Activated naive CD4-positive, alpha-beta T cell treated with anti-CD3 and anti-CD28 coated beads, Interleukin-2, amount 50 U/mL, for 72 hours (primary cell): ENCODE measurements at regions not wholly inside any gene's neighbourhood (a gene's known extent, or its start where the extent isn't known, plus 50 kb on each side); places are given as distances from the start of the nearest gene placed in this dataset.
"Not testable (repeated sequence)": the region's sequence is repeated elsewhere in the genome, so short reads cannot be mapped to it uniquely, and the experiment has no call there.

Experiments
- ATAC-seq, 2 donors: fragments of 150-1000 bp; cut with Tn5 transposase; 2 replicates each; pipeline ENCODE4 v1.10.0; 2021; ENCODE audit warnings: mild to moderate bottlenecking in 2 of 2, moderate library complexity in 2 of 2
- DNase-seq, 2 donors: peaks; one replicate each; pipeline ENCODE4 v3.0.0; 2021 to 2022; ENCODE audit warnings: low spot score in 2 of 2
- H3K27ac Mint-ChIP-seq, 2 donors: one replicate each; pipeline ENCODE4 v1.8.0; 2022; ENCODE audit warnings: mild to moderate bottlenecking in 2 of 2, mixed read lengths in 2 of 2
- H3K36me3 Mint-ChIP-seq, 2 donors: one replicate each; pipeline ENCODE4 v1.8.0; 2022; ENCODE audit warnings: mixed read lengths in 2 of 2
- H3K9me3 Mint-ChIP-seq, 2 donors: one replicate each; pipeline ENCODE4 v1.8.0; 2022; ENCODE audit warnings: mixed read lengths in 2 of 2

DNA sequence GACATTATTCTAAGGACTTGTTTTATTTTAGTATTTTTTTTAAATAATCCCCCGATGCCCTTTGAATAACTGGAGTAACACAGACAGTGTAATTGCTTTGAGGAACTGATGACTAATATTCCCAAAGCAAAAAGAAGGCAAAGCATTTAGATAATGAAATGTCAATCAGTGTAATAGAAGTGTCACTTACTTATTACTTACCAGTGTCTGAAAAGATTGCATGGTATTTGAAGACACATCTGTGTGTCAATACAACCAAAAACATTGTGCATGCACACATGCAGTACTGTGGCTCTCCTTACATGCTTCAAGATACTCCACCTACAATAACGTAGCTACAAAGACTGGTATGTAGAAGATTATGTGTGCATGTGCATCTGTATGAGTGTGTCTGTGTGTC lies 264.0 kb upstream of the ANO5 start:
- no peaks in the 10 kb centered on the region for H3K36me3 Mint-ChIP-seq
- peaks cover 0 to 5% of the 10 kb centered on the region in 2 donors for H3K9me3 Mint-ChIP-seq
- H3K27ac Mint-ChIP-seq: no peak overlapping the region
- ATAC-seq (no peak), DNase-seq (no peak)

GRCh38 chr11:21930408-21930807 lies 262.5 kb upstream of the ANO5 start:
- H3K27ac Mint-ChIP-seq: no peak overlapping the region
- DNase-seq: no peak
- ATAC-seq: no peak
- peaks cover 0 to 5% of the 10 kb centered on the region in 2 donors for H3K9me3 Mint-ChIP-seq
- no peaks in the 10 kb centered on the region for H3K36me3 Mint-ChIP-seq

GRCh38 chr11:21931436-21932101 lies 261.3 kb upstream of the ANO5 start:
- DNase-seq (no peak), ATAC-seq (no peak)
- Mint-ChIP-seq H3K36me3 (no peaks in the 10 kb centered on the region), H3K27ac (no peak overlapping the region), H3K9me3 (peaks cover 0 to 5% of the 10 kb centered on the region in 2 donors)

DNA sequence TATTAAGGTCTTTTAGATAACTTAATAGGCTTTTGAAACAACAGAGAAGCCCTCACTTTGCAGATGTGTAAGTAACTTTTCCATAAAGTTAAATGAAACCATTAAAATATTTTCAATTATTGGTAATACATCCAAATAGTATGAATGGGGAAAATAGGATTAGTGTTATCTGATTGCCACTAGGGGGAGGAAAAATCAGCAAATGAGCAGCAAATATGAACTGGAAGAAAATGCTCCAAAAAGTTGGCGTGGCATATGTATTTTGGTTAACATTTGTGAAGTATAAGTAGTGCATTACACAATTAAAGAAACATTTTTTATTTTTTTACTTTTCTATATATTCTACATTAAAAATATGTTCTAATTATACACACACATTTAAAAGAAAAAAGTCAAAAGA lies 259.8 kb upstream of the ANO5 start:
- no peak for ATAC-seq
- DNase-seq: no peak
- Mint-ChIP-seq H3K9me3 (peaks cover 0 to 5% of the 10 kb centered on the region in 2 donors), H3K36me3 (no peaks in the 10 kb centered on the region), H3K27ac (no peak overlapping the region)

DNA sequence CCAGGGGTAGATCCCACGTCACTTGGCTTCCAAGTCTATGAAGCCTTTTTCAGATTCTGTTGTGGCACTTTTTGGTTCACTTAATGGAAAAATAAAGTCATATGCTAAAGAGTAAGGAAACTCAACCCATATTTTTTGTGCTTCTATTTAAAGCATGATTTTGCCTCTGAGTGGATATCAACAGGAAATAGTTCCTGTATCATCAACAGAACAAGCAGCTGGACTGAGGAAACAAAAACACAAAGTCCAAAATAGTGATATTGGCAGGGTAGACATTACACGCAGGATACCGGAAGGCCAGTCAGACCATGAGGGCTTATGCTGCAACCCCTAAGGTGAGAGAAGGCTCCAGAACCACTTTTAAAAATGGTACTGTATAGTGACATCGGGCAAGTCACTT lies 248.3 kb upstream of the ANO5 start:
- DNase-seq (no peak), ATAC-seq (no peak)
- Mint-ChIP-seq H3K9me3 (peaks cover 7 to 14% of the 10 kb centered on the region in 2 donors), H3K27ac (no peak overlapping the region), H3K36me3 (no peaks in the 10 kb centered on the region)

- Mint-ChIP-seq H3K36me3 (no peaks in the 10 kb centered on the region), H3K9me3 (peaks cover 0 to 8% of the 10 kb centered on the region in 2 donors), H3K27ac (no peak overlapping the region)
- no peak for ATAC-seq
- no peak for DNase-seq
These were observed 244.0 kb upstream of the ANO5 start for GRCh38 chr11:21948876-21949275.

DNA sequence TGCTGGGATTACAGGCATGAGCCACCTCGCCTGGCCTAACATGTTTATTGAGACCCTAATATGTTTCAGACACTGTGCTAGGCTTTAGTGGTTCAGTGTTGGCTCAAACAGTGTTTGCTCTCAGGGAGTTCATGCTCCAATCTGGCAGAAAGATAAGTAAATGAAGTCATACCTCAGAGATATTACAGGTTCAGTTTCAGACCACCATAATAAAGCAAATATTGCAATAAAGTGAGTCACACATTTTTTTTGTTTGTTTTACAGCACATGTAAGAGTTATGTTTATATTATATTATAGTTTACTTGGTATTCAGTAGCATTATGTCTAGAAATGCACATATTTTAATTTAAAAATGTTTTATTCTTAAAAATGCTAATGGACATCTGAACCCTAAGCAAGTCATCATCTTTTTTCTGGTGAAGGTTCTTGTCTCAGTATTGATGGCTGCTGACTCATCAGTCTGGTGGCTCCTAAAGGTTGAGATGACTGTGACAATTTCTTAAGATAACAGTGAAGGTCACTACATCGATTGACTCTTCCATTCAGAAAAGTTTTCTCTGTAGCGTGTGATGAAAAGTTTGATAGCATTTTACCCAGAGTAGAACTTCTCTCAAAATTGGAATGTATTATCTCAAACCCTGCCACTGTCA lies 243.0 kb upstream of the ANO5 start:
- DNase-seq (no peak), ATAC-seq (no peak)
- no peaks in the 10 kb centered on the region for H3K36me3 Mint-ChIP-seq
- no peak overlapping the region for H3K27ac Mint-ChIP-seq
- peaks cover 6 to 16% of the 10 kb centered on the region in 2 donors for H3K9me3 Mint-ChIP-seq

GRCh38 chr11:21963013-21963412 lies 229.9 kb upstream of the ANO5 start:
- DNase-seq (no peak), ATAC-seq (no peak)
- H3K9me3 Mint-ChIP-seq: peaks cover 21 to 28% of the 10 kb centered on the region in 2 donors
- H3K27ac Mint-ChIP-seq: no peak overlapping the region
- H3K36me3 Mint-ChIP-seq: no peaks in the 10 kb centered on the region

DNA sequence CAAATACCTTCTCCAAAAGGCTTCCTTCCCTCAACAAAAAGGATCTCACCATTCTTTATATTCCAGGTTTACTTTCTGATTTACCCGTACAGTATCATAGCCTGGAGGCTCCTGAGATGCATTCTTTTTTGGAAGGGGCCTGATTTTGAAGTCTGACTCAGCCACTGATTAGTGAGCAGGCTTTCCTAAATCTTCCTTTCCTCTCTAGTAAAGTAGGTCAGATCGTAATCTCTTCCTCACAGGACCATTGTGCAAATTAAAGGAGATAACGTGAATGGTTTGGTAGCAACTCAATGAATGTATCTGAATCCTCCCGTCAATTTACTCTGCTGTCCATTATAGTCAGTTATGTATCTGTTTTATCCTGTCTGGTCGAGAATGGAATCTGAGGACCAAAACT lies 227.7 kb upstream of the ANO5 start:
- ATAC-seq: no peak
- no peak for DNase-seq
- no peak overlapping the region for H3K27ac Mint-ChIP-seq
- H3K36me3 Mint-ChIP-seq: no peaks in the 10 kb centered on the region
- H3K9me3 Mint-ChIP-seq: peaks cover 15 to 22% of the 10 kb centered on the region in 2 donors

GRCh38 chr11:21968702-21969101 lies 224.2 kb upstream of the ANO5 start:
- Mint-ChIP-seq H3K9me3 (peaks cover 23% of the 10 kb centered on the region in 2 donors), H3K27ac (no peak overlapping the region), H3K36me3 (no peaks in the 10 kb centered on the region)
- no peak for DNase-seq
- ATAC-seq: no peak

GRCh38 chr11:21969841-21970240 lies 223.0 kb upstream of the ANO5 start:
- no peak for ATAC-seq

GRCh38 chr11:21975242-21975641 lies 217.6 kb upstream of the ANO5 start:
- DNase-seq (no peak), ATAC-seq (no peak)
- H3K9me3 Mint-ChIP-seq: peaks cover 8 to 19% of the 10 kb centered on the region in 2 donors
- H3K36me3 Mint-ChIP-seq: no peaks in the 10 kb centered on the region
- no peak overlapping the region for H3K27ac Mint-ChIP-seq

More at GRCh38 chr11:21969841-21970240, 223.0 kb upstream of the ANO5 start:
- H3K27ac Mint-ChIP-seq: no peak overlapping the region
- H3K36me3 Mint-ChIP-seq: no peaks in the 10 kb centered on the region
- H3K9me3 Mint-ChIP-seq: peaks cover 18 to 24% of the 10 kb centered on the region in 2 donors
- DNase-seq: no peak

GRCh38 chr11:21976210-21976609 lies 216.7 kb upstream of the ANO5 start:
- Mint-ChIP-seq H3K27ac (no peak overlapping the region), H3K9me3 (peaks cover 4 to 13% of the 10 kb centered on the region in 2 donors), H3K36me3 (no peaks in the 10 kb centered on the region)
- ATAC-seq: no peak
- no peak for DNase-seq

- no peak for ATAC-seq
- no peaks in the 10 kb centered on the region for H3K36me3 Mint-ChIP-seq
- no peak overlapping the region for H3K27ac Mint-ChIP-seq
- peaks cover 4 to 7% of the 10 kb centered on the region in 2 donors for H3K9me3 Mint-ChIP-seq
- no peak for DNase-seq
These were observed 209.5 kb upstream of the ANO5 start for GRCh38 chr11:21983431-21983830.

- no peak overlapping the region for H3K27ac Mint-ChIP-seq
- peaks cover 3 to 8% of the 10 kb centered on the region in 2 donors for H3K9me3 Mint-ChIP-seq
- ATAC-seq (no peak), DNase-seq (no peak)
- H3K36me3 Mint-ChIP-seq: no peaks in the 10 kb centered on the region
These were observed 206.5 kb upstream of the ANO5 start for GRCh38 chr11:21986361-21986760.

GRCh38 chr11:21987261-21987660 lies 205.6 kb upstream of the ANO5 start:
- peaks cover 3 to 8% of the 10 kb centered on the region in 2 donors for H3K9me3 Mint-ChIP-seq
- H3K36me3 Mint-ChIP-seq: no peaks in the 10 kb centered on the region
- no peak overlapping the region for H3K27ac Mint-ChIP-seq
- DNase-seq: no peak
- ATAC-seq: no peak

DNA sequence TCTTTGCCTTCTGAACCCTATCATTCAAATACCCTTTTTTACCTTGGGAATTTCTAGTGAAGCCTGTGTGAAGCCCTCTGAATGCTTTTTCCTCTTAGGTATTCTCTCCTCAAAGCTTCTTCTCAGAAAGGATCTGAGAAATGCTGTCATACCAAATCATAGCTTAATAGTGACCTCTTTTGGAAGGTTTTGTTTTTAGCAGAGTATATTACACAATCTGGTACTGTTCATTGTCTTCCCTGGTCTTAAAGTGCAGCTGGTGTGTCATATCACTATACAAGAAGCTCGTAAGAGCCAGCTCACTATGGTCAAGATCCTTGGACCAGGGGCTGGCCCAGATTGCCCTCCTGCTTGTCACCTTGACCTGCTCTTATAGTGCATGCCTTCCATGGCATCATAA lies 204.4 kb upstream of the ANO5 start:
- ATAC-seq: no peak
- no peak for DNase-seq
- H3K36me3 Mint-ChIP-seq: no peaks in the 10 kb centered on the region
- H3K9me3 Mint-ChIP-seq: peaks cover 3 to 4% of the 10 kb centered on the region in 2 donors
- no peak overlapping the region for H3K27ac Mint-ChIP-seq

- DNase-seq, H3K36me3 Mint-ChIP-seq, H3K27ac Mint-ChIP-seq, ATAC-seq: not testable (repeated sequence)
- H3K9me3 Mint-ChIP-seq: peaks cover 9 to 16% of the 10 kb centered on the region in 2 donors
These were observed 191.1 kb upstream of the ANO5 start for GRCh38 chr11:22001803-22002202.
